ENCODE measurements at regions not wholly inside any gene's neighbourhood (a gene's known extent, or its start where the extent isn't known, plus 50 kb on each side); places are given as distances from the start of the nearest gene placed in this dataset.
"Not testable (repeated sequence)": the region's sequence is repeated elsewhere in the genome, so short reads cannot be mapped to it uniquely, and the experiment has no call there.

GRCh38 chr5:101535626-101536025, 632.5 kb upstream of the ST8SIA4 start:
- no peaks in the 10 kb centered on the region for H3K4me1 Mint-ChIP-seq (ENCODE audit: low read depth)
- no peak for TF ChIP-seq CTCF (IDR thresholded peaks at IDR 0.05)
- no peak overlapping the region for H3K4me3 Mint-ChIP-seq
- DNase-seq (no peak), ATAC-seq (no peak)
- no peaks in the 10 kb centered on the region for H3K9me3 Mint-ChIP-seq
- no peak overlapping the region for H3K27ac Mint-ChIP-seq
- ChIA-PET POLR2A (no interaction called here), CTCF (no interaction called here)
- H3K36me3 Mint-ChIP-seq (ENCODE audit: low read depth) = no peaks in the 10 kb centered on the region
- no peaks in the 10 kb centered on the region for H3K27me3 Mint-ChIP-seq
- intact Hi-C loops (cut with micrococcal nuclease) = no loop called here

- no peak overlapping the region for H3K4me3 Mint-ChIP-seq
- POLR2A ChIA-PET = no interaction called here
- ATAC-seq (no peak), DNase-seq (no peak)
- H3K4me1 Mint-ChIP-seq (ENCODE audit: low read depth) = no peaks in the 10 kb centered on the region
- intact Hi-C loops (cut with micrococcal nuclease) = no loop called here
- H3K27me3 Mint-ChIP-seq = no peaks in the 10 kb centered on the region
- H3K27ac Mint-ChIP-seq = no peak overlapping the region
- no peak for TF ChIP-seq CTCF (IDR thresholded peaks at IDR 0.05)
- H3K36me3 Mint-ChIP-seq (ENCODE audit: low read depth) = no peaks in the 10 kb centered on the region
- CTCF ChIA-PET = no interaction called here
- H3K9me3 Mint-ChIP-seq = no peaks in the 10 kb centered on the region
Measured at GRCh38 chr5:101534491-101535110, 631.5 kb upstream of the ST8SIA4 start.

DNA sequence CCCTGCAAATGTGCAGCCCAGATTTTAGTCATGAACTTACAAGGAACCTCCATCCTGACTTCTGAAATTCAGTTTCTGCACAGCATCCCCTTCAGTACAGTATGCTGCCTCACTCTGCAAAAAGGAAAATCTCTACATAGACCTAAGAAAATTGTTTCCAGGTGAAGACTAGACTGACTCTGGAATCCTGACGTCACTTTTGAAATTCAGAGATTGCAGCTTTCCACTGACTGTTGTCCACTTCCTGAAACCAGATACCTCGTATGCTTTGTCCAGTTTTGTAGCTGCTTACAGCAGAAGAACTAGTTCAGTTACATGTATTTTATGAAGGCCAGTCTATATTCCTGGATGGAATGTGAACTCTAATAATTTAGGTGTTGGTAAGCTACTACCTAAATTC, 629.3 kb upstream of the ST8SIA4 start:
- intact Hi-C loops (cut with micrococcal nuclease) = no loop called here
- DNase-seq (no peak), ATAC-seq (no peak)
- H3K4me1 Mint-ChIP-seq (ENCODE audit: low read depth) = no peaks in the 10 kb centered on the region
- H3K27me3 Mint-ChIP-seq = no peaks in the 10 kb centered on the region
- no peaks in the 10 kb centered on the region for H3K36me3 Mint-ChIP-seq (ENCODE audit: low read depth)
- no peak overlapping the region for H3K27ac Mint-ChIP-seq
- CTCF ChIA-PET = no interaction called here
- POLR2A ChIA-PET = no interaction called here
- H3K9me3 Mint-ChIP-seq = no peaks in the 10 kb centered on the region
- no peak overlapping the region for H3K4me3 Mint-ChIP-seq
- no peak for TF ChIP-seq CTCF (IDR thresholded peaks at IDR 0.05)

DNA sequence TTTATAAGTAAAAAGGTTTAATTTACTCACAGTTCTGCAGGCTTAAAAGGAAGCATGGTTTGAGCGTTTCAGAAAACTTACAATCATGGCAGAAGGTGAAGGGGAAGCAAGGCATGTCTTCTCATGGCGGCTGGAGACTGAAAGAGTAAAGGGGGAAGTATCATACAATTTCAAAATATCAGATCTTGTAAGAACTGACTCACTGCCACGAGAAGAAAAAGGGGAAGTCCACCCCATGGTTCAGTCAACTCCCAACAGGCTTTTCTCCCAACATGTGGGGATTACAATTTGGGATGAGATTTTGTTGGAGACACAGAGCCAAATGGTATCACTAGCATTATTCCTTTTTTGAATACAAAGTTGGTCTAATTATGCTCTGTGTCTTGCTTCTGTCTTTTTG, 627.9 kb upstream of the ST8SIA4 start:
- ChIA-PET CTCF (no interaction called here), POLR2A (no interaction called here)
- Mint-ChIP-seq H3K4me3 (no peak overlapping the region), H3K4me1 (ENCODE audit: low read depth) (no peaks in the 10 kb centered on the region), H3K36me3 (ENCODE audit: low read depth) (no peaks in the 10 kb centered on the region), H3K9me3 (peaks cover 5% of the 10 kb centered on the region), H3K27ac (no peak overlapping the region), H3K27me3 (no peaks in the 10 kb centered on the region)
- no peak for ATAC-seq
- intact Hi-C loops (cut with micrococcal nuclease) = no loop called here
- no peak for TF ChIP-seq CTCF (IDR thresholded peaks at IDR 0.05)
- DNase-seq = no peak

GRCh38 chr5:101529094-101529493, 626.0 kb upstream of the ST8SIA4 start:
- intact Hi-C loops (cut with micrococcal nuclease); H3K9me3 Mint-ChIP-seq; H3K4me3 Mint-ChIP-seq; ATAC-seq; CTCF ChIA-PET; H3K27me3 Mint-ChIP-seq; POLR2A ChIA-PET; DNase-seq; H3K27ac Mint-ChIP-seq; H3K4me1 Mint-ChIP-seq (ENCODE audit: low read depth); H3K36me3 Mint-ChIP-seq (ENCODE audit: low read depth): not testable (repeated sequence)

- Mint-ChIP-seq H3K4me3 (no peak overlapping the region), H3K27me3 (no peaks in the 10 kb centered on the region), H3K36me3 (ENCODE audit: low read depth) (no peaks in the 10 kb centered on the region), H3K9me3 (peaks cover 11% of the 10 kb centered on the region), H3K4me1 (ENCODE audit: low read depth) (no peaks in the 10 kb centered on the region), H3K27ac (no peak overlapping the region)
- no peak for ATAC-seq
- no peak for TF ChIP-seq CTCF (IDR thresholded peaks at IDR 0.05)
- CTCF ChIA-PET = no interaction called here
- intact Hi-C loops (cut with micrococcal nuclease) = no loop called here
- POLR2A ChIA-PET = no interaction called here
- DNase-seq = no peak
Measured at GRCh38 chr5:101520417-101520816, 617.3 kb upstream of the ST8SIA4 start.
